Kasumi-1 (cell line): ENCODE measurements at regions not wholly inside any gene's neighbourhood (a gene's known extent, or its start where the extent isn't known, plus 50 kb on each side); places are given as distances from the start of the nearest gene placed in this dataset.
A peak's percentile ranks its signal among the peaks of the same experiment; 100 is the strongest.
"Not testable (repeated sequence)": the region's sequence is repeated elsewhere in the genome, so short reads cannot be mapped to it uniquely, and the experiment has no call there.

Source experiments
- DNase-seq, 2 experiments: peaks; one replicate each; lab custom pipeline; 2025; lab: John Stamatoyannopoulos, UW

DNA sequence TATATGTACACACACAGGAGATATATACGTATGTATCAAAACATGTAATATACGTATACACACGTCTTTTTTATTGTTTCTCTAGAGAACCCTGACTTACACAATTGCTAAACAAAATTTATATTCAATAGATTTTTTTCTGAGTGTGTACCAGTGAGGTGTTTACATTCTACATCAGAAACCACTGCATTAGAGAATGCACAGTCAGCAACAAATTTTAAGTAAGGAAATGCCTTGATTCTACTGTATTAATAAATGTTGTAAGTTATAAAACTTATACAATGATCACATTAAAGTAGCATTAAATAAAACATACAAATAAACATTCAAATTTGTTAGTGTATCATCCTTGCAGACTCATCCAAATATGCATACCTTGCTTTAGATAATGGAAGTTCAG, 376.4 kb upstream of the FAM98A start:
- DNase-seq: no peak

DNA sequence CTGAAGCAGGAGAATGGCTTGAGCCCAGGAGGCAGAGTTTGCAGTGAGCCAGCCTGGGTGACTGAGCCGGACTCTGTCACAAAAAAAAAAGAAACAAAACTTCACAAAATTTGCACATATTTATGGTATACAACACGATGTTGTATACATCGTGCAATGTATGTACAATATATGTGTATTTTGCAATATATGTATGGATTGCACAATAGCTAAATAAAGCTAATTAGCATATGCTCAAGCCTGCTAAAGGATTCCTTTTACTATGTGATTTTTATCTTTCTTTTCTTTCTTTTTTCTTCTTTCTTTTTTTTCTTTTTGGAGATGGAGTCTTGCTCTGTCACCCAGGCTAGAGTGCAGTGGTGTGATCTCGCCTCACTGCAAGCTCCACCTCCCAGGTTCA, 368.0 kb upstream of the FAM98A start:
- no peak for DNase-seq

DNA sequence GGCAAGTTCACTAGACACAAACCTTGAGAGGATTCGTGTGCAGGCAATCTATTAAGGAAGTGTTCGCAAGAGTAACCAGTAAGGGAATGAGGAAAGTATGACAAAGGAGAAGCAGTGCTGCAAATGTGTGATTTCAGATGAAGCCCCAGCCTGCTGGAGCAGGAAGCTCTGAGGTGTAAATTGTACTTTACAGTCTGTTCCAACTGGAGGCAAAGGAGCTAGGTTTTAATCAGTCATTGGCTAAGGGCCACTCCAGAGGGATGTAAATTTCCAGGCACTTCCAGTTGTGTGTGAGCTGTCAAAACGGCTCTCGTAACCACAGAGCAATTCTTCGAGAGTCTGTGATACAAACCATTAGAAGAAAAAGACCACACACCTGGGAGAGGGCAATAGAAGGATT, 359.5 kb upstream of the FAM98A start:
- DNase-seq: no peak

DNA sequence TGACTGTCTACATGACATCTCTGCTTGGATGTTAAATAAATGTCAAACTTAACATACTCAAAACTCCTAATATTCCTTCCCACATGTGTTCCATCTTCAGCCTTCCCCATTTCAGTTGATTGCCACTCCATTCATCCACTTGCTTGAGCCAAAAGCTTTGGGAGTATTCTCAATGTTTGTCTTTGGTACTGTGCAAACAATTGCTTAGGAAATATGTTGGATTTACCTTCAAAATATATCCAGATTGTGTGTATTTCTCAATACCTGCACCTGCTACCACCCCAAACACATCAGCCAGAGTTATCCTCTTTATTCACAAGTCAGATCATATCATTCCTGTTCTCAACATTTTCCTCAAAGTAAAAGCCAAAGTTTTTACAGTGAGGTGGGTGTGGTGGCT, 350.3 kb upstream of the FAM98A start:
- DNase-seq: no peak

DNA sequence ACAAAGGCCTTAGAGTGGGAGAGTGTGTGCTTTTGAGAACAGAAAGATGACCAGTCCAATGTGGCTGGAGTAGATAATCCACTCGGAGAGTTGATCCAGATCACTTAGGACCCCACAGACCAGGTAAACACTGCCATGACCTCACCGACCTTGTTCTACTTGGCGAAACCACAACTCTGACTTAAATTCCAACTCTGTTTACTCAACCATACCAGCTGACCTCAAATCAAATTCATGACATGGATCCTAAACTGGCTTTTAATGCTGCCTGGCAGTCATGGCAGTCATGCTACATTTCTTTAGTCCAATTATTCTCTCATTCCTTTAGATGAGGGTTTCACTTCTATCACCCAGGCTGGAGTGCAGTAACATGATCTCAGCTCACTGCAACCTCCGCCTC, 347.1 kb upstream of the FAM98A start:
- DNase-seq: no peak

DNA sequence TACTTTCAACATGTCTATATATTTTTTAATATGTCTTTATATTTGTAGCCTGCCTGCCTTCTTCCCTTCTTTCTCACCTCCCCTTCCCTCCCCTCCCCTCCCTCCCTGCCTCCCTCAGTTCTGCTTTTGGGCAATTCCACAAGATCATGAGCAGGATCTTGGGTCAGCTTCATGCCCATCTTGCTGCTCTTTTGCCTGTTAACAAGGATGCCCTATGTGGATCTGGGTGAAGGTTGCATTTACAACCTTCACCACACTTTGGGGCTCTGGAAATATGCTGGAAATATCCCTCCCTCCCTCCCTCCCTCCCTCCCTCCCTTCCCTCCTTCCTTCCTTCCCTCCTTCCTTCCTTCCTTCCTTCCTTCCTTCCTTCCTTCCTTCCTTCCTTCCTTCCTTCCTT, 334.1 kb upstream of the FAM98A start:
- no peak for DNase-seq

DNA sequence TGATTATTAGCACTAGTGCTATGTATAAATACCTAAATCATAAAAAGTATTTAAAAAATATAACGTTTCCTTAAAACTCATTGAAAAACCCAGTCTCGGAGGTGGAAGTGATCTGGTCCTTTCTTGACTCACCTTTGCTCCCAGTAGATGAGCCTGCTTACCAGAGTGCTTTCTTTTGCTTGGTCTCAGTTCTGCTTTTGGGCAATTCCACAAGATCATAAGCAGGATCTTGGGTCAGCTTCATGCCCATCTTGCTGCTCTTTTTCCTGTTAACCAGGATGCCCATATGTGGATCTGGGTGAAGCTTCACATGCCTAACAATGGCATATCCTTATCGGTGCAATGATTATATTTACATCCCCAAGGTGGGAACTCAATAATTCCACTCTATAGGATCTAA, 332.1 kb upstream of the FAM98A start:
- DNase-seq: no peak

DNA sequence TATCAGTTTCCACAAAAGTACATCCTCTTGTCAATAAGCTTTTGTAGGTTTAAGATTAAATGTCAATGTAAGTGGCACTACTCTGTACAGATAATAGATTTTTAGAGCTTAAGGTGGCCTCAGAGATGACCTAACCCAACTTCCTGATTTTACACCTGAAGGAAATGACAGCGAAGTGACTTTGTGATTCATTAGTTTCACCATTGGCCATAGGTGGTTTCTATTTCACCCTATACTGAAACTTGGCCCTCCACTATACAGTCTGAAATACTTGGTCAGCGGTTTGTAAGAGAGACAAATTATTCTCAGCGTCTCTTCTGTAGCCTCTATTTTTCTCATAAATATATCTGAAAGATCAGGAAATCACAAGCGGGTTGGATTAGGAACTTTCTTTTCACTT, 330.4 kb upstream of the FAM98A start:
- no peak for DNase-seq

DNA sequence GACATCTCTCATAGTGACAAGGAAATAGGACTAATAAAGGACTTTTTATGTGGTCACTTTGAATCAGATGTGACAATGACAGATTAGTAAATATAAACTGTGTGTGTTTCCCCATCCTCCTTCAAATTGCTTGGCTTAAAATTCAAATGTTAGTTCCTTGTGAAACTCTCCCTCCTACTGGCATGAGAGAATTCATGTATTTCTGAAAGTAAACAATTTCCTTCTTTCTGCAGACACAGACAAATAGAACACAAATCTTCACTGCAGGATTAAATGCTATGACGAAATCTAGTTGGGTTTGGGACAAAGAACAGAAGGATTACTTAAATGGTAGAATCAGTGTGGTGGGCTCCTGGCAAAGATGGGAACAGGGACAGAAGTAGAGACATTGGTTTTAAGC, 328.7 kb upstream of the FAM98A start:
- no peak for DNase-seq

DNA sequence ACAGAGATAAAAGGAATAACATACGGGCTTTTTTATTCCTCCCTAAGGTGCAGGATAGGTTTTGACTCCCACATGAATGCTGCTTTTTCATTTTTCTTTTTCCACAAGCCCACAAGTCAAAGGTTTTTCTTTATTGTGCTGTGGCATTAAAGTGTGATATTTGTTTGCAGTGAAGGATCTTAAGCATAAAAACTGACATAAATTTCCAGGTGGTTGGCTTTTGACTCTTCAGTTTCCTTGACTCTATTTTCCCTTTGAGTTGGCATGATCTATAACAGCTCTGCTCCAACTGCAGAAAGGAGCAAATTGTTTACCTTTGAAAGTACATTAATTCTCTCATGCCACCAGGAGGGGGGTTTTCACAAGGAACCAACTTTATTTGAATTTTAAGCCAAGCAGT, 326.2 kb upstream of the FAM98A start:
- DNase-seq: no peak

DNA sequence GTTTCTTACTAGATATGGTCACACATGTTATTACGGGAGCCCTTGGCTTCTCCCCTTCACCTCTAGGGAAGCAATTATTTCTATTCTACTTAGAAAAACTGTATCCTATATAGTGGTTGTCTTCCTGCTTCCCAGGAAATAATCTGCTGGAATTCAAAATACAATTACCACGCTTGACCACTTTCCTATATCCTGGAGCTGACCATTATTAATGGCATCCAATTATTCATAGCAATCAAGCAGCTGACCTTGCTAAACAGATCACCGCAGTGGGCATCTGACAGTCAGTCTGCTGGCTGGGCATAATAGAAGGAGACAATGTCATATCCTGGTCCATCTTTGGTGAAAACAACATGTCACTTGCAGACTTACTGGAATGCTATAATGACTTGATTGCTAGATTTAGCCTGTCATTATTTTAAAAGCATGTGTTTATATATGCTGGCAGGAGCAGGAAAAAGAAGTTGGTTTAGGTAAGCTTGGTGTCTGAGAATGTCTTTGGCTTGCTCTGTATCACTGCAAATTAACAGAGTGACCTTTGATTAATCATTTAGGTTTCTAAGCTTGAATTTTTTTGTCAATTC, 325.6 kb upstream of the FAM98A start:
- no peak for DNase-seq

DNA sequence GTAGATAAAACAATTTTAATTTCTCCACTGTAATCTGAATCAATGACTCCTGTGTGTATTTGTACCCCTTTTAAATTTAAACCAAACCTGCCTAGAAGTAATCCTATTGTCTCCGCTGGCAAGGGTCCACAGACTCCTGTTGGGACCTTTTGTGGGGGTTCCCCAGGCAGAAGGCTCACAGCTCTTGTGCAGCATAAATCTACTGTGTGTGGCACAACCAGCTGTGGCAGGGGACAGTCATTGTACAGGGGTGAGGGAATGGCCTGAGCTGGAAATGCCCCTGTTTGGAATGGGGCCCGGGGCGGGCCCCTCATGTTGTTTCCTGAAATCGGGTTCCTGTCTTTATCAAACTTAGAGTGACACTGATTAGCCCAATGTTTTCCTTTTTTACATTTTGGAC, 318.2 kb upstream of the FAM98A start:
- no peak for DNase-seq

DNA sequence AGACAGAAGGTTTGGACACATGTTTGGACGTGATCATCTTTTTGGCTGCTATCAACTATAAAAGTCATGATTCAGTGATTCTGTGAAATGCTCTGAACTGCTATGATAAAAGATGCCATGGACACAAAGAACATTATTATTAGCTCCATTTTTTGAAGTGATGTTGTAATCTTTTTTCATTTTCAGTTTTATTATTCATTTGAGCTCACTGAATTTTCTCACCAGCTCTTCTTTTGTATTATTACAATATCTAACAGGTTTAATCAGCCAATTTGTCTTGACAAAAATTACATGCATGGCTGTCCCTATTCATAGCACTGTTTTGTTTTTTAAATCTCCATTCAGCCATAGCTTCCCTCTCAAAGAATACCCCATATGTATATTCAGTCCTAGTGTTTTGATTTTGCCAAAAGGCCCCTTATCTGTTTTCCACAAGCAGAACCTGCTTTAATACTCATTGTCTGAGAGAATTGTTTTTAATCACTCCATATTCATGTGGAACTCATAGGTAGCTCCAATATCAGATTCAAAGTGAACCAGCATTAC, 314.0 kb upstream of the FAM98A start:
- DNase-seq: no peak

DNA sequence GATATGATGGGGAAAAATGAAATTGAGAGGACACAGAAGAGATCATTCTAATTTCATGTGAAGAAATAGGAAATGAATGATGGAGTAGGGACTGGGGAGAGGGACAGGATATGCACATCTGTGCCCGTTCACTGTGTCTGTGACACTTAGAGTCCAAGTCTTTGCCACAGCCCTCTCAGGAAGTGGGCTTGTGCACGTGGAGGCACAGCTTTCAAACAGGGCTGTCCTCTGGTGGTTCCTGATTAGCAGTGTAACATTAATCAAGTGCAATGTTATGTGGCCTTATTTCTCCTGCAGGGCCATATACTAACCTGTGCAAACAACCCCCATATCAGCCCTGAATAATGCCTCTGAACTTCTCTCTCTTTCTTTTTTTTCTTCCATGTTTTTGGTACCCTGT, 312.2 kb upstream of the FAM98A start:
- peak; percentile 17 to 25 for DNase-seq

DNA sequence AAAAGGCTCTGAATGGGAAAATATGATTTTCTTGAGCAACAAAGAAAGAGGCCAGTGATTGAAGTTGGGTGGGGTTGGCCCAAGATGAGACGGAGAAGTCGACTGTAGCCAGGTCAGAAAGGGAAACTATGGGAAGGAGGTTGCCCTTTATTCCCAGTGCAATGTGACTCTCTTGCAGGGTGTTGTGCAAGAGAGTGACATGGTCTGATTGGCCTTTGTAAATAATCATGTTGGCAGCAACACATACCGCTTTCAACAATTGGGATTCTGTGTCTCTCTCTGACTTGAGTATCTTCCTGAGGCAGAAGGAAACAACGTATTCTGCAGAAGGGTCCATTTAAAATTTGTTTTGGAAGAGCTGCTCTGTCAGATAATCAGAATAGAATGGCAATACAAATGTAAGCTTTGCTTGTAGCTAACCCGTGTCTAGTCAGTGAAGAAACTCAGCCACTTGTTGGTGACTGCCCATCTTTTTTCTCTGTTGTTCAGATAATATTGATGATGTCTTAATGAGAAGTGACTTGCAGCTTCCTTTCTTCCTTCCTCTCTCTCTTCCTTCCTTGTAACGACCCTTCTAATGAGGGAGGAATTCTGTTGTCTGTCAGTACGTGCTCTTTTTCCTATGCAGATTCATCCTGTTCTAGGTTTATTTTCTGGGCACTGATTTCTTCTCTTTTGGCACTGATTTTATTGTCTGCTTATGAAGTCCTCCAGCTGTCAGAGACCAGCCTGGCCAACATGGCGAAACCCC, 311.0 kb upstream of the FAM98A start:
- no peak for DNase-seq

DNA sequence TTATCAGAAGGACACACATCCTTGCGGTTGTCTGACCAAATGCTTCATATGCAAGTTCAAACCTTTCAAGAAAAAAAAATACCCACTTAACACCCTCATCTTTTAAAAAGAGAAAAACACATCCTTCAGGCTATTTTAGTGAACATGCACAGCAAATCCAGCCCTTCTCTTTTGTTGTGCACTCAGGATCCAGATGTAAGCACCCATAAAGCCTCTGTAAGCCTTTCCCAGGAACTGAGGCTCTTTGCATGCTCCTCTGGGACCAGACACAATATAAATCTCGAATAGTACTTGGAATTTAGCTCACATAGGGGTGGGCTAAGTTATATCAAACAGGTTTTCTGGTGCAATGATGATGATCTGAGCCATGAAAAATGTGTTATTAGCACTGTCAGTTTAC, 308.8 kb upstream of the FAM98A start:
- no peak for DNase-seq

DNA sequence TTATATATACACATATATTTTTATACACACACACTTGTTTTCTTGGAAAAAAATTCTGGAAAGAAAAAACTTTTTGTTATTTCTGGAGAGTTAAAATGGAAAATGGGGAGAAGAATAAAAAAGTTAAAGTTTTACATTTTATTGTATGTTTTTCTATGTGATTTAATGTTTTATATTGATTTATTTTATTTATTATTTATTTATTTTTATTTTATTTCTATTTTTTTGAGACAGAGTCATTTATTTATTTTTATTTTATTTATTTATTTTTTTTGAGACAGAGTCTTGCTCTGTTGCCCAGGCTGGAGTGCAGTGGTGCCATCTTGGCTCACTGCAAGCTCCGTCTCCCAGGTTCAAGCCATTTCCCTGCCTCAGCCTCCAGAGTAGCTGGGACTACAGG, 307.0 kb upstream of the FAM98A start:
- not testable (repeated sequence) for DNase-seq

DNA sequence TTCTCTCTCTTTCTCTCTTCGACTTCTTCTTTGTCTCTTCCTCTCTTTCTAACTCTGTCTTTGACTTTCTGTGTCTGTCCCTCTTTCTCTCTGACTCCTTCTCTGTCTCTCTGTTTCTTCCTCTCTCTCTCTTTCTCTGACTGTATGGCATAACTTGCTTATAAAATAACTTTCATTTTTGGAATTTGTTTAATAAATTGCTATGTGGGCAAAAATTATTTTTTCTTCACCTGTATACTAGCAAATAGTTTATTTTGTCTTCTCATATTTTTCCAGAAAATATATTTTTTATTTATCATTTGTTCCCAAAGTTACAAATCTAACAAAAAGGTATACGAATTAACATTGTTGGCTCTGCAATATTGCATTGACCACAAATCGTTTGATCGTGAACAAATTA, 305.7 kb upstream of the FAM98A start:
- no peak for DNase-seq

DNA sequence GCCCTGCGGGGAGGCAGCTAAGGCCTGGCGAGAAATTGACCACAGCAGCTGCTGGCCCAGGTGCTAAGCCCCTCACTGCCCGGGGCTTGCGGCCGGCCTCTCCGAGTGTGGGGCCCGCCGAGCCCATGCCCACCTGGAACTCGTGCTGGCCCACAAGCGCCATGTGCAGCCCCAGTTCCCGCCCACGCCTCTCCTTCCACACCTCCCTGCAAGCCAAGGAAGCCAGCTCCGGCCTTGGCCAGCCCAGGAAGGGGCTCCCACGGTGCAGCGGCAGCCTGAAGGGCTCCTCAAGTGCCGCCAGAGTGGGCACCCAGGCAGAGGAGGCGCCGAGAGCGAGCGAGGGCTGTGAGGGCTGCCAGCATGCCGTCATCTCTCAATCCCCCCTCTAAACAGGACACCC, 304.6 kb upstream of the FAM98A start:
- DNase-seq: no peak

DNA sequence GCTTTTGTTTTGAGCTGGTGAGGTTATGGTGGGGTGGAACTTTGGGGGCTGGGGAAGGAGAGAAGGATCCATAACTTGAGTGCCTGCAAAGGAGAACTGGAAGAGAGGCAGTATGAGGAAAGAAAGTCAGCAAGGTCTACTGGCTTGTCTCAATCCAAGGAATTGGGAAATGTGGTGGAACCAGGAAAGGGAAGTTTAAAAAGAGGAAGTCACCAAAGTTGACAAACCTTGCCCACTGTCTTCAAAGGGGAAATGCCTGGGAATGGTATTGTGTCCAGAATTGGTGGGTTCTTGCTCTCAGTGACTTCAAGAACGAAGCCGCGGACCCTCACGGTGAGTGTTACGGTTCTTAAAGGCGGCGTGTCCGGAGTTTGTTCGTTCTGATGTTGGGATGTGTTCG, 304.1 kb upstream of the FAM98A start:
- DNase-seq: peak; percentile 52 to 77

DNA sequence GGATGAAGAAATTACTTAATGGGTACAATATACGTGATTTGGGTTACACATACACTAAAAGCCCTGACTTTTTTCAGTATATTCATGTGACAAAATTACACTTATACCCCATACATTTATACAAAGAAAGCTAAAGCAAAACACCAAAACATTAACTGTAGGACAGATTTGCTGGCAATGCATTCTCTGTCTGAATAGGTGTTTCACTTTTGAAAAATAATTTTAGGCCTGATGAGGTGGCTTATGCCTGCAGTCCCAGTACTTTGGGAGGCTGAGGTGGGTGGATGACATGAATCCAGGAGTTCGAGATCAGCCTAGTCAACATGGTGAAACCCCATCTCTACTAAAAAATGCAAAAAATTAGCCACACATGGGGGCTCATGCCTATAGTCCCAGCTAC, 301.5 kb upstream of the FAM98A start:
- no peak for DNase-seq

DNA sequence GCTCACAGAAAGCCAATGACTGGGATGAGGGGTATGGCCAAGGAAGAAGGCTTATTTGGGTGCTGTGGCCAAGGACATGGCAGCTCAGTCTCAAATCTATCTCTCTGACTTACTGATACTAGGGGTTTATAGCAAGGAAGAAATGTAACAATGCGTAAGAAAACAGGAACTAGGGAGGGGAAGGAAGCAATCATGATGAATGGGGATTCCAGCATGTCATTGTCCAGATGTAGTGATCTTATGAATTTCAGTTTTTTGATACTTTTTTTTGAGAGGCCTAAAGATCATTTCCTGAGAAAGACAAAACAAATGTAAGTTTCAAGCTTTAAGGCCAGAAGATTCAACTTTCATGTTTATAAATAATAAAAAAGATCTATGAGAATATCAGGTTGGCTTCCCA, 298.6 kb upstream of the FAM98A start:
- DNase-seq: peak; percentile 40 to 65

DNA sequence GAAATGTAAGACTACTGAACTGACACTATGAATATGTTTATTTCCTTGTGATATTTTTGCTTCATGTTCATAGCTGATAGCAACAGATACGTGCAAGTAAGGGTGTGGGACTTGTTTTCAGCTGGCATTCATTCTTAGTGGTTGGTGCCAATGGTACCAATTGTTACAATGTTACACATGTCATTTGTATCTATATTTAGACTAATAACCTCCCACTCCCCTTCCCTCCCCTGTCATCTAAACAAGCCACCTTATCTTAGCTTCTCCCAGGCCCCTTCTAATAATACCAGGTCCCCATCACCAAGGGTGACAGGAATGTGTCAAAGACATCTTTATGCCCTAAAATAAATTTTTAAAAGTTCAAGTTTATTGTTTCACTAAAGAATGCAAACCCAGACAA, 294.7 kb upstream of the FAM98A start:
- no peak for DNase-seq

DNA sequence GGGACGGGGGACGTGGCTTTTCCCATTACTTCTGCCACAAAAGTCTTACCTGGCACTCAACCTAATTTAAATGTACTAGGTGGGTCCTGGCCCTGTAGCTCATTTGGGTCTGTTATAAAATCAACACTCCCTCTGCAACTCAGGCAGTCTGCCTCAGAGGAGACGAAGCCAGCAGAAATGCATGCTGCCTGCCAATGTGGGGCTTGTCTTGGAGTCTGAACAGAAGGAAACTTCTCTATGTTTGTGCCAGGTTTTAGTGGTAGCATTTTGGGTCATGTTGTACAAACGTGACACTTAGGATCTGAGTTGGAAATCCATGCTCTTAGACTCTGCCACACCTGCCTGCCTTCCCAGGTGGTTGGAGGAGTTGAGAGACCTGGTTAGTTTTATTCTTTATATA, 292.5 kb upstream of the FAM98A start:
- no peak for DNase-seq
